AG20443 (cell line): ENCODE measurements at regions not wholly inside any gene's neighbourhood (a gene's known extent, or its start where the extent isn't known, plus 50 kb on each side); places are given as distances from the start of the nearest gene placed in this dataset.

Source experiments
- DNase-seq: peaks from one replicate; pipeline ENCODE4 v3.0.0; 2012; ENCODE audit warnings: low spot score, mixed read lengths

GRCh38 chr19:31092274-31092673, 257.0 kb downstream of the TSHZ3 start:
- no peak for DNase-seq

- no peak for DNase-seq
These were observed 259.6 kb downstream of the TSHZ3 start for GRCh38 chr19:31089681-31090080.

GRCh38 chr19:31085125-31085524, 264.1 kb downstream of the TSHZ3 start:
- DNase-seq, result no peak

GRCh38 chr19:31083105-31083504, 266.1 kb downstream of the TSHZ3 start:
- no peak for DNase-seq

- DNase-seq, result no peak
These were observed 274.0 kb downstream of the TSHZ3 start for GRCh38 chr19:31075146-31075655.

- no peak for DNase-seq
These were observed 274.8 kb downstream of the TSHZ3 start for GRCh38 chr19:31074199-31075125.

- no peak for DNase-seq
These were observed 275.6 kb downstream of the TSHZ3 start for GRCh38 chr19:31073485-31074198.

GRCh38 chr19:31072451-31072850, 276.8 kb downstream of the TSHZ3 start:
- no peak for DNase-seq

GRCh38 chr19:31071136-31071855, 277.9 kb downstream of the TSHZ3 start:
- no peak for DNase-seq

- DNase-seq, result no peak
These were observed 278.8 kb downstream of the TSHZ3 start for GRCh38 chr19:31070146-31071065.

GRCh38 chr19:31068268-31068667, 281.0 kb downstream of the TSHZ3 start:
- DNase-seq, result no peak

GRCh38 chr19:31066385-31066784, 282.9 kb downstream of the TSHZ3 start:
- DNase-seq, result peak; percentile 79

- no peak for DNase-seq
These were observed 284.7 kb downstream of the TSHZ3 start for GRCh38 chr19:31064491-31064890.

- DNase-seq, result no peak
These were observed 290.4 kb downstream of the TSHZ3 start for GRCh38 chr19:31058676-31059340.

- no peak for DNase-seq
These were observed 291.8 kb downstream of the TSHZ3 start for GRCh38 chr19:31057476-31057875.

- DNase-seq, result no peak
These were observed 293.8 kb downstream of the TSHZ3 start for GRCh38 chr19:31055454-31055853.

GRCh38 chr19:31054430-31054829, 294.8 kb downstream of the TSHZ3 start:
- DNase-seq, result peak; percentile 74

- no peak for DNase-seq
These were observed 299.8 kb downstream of the TSHZ3 start for GRCh38 chr19:31049431-31049830.

GRCh38 chr19:31046024-31046423, 303.2 kb downstream of the TSHZ3 start:
- DNase-seq, result no peak

GRCh38 chr19:31041461-31041860, 307.8 kb downstream of the TSHZ3 start:
- no peak for DNase-seq

- no peak for DNase-seq
These were observed 310.1 kb downstream of the TSHZ3 start for GRCh38 chr19:31039151-31039550.
